HEK293T (cell line): ENCODE measurements at regions not wholly inside any gene's neighbourhood (a gene's known extent, or its start where the extent isn't known, plus 50 kb on each side); places are given as distances from the start of the nearest gene placed in this dataset.
"Not testable (repeated sequence)": the region's sequence is repeated elsewhere in the genome, so short reads cannot be mapped to it uniquely, and the experiment has no call there.

Source experiments
- CTCF ChIA-PET: fragments of 350-600 bp; formaldehyde crosslinking; extraction: SDS; loops from one replicate; lab custom pipeline; 2021; ENCODE audit warnings: antibody characterized with exemption, inconsistent platforms; lab: Yijun Ruan, JAX
- POLR2A ChIA-PET: fragments of 350-600 bp; formaldehyde crosslinking; extraction: SDS; loops from one replicate; lab custom pipeline; 2020; ENCODE audit warnings: antibody characterized with exemption, inconsistent platforms; lab: Yijun Ruan, JAX
- DNase-seq: peaks from one replicate; pipeline ENCODE4 v3.0.0; 2012; ENCODE audit warnings: mixed read lengths; ENCODE audit errors: extremely low spot score
- ARNT ChIP-seq: fragments of 450-650 bp; IDR thresholded peaks from 2 replicates; pipeline ENCODE4 v1.6.1; 2017; ENCODE audit warnings: mild to moderate bottlenecking
- BHLHE40 ChIP-seq: fragments of 450-650 bp; IDR thresholded peaks from 2 replicates; pipeline ENCODE4 v1.6.1; 2016; ENCODE audit warnings: mild to moderate bottlenecking, moderate library complexity, borderline replicate concordance
- CTBP1 ChIP-seq: fragments of 450-650 bp; IDR thresholded peaks from 2 replicates; pipeline ENCODE4 v1.6.1; 2016; ENCODE audit warnings: borderline replicate concordance
- ELF4 ChIP-seq: fragments of 450-650 bp; IDR thresholded peaks from 2 replicates; pipeline ENCODE4 v1.6.1; 2017; ENCODE audit warnings: antibody characterized with exemption
- FOXA1 ChIP-seq: fragments of 450-650 bp; IDR thresholded peaks from 2 replicates; pipeline ENCODE4 v1.6.1; 2016; ENCODE audit warnings: mild to moderate bottlenecking
- FOXK2 ChIP-seq: fragments of 450-650 bp; IDR thresholded peaks from 2 replicates; pipeline ENCODE4 v1.6.1; 2016; ENCODE audit warnings: mild to moderate bottlenecking
- FOXM1 ChIP-seq: fragments of 450-650 bp; IDR thresholded peaks from 2 replicates; pipeline ENCODE4 v1.6.1; 2017; ENCODE audit warnings: mild to moderate bottlenecking, borderline replicate concordance
- HDGF ChIP-seq: fragments of 450-650 bp; IDR thresholded peaks from 2 replicates; pipeline ENCODE4 v1.6.1; 2017; ENCODE audit warnings: antibody characterized with exemption, borderline replicate concordance
- L3MBTL2 ChIP-seq: fragments of 450-650 bp; conservative IDR thresholded peaks from 2 replicates; pipeline ENCODE4 v1.6.1; 2016; ENCODE audit warnings: mild to moderate bottlenecking
- LEF1 ChIP-seq: fragments of 450-650 bp; IDR thresholded peaks from 2 replicates; pipeline ENCODE4 v1.6.1; 2017; ENCODE audit warnings: mild to moderate bottlenecking, borderline replicate concordance
- NFRKB ChIP-seq: fragments of 450-650 bp; IDR thresholded peaks from 2 replicates; pipeline ENCODE4 v1.6.1; 2016; ENCODE audit warnings: mild to moderate bottlenecking, moderate library complexity
- SP1 ChIP-seq: fragments of 450-650 bp; IDR thresholded peaks from 2 replicates; pipeline ENCODE4 v1.6.1; 2017
- SUZ12 ChIP-seq: fragments of 450-650 bp; IDR thresholded peaks from 2 replicates; pipeline ENCODE4 v1.6.1; 2016; ENCODE audit warnings: mild to moderate bottlenecking
- TARDBP ChIP-seq: fragments of 450-650 bp; IDR thresholded peaks from 2 replicates; pipeline ENCODE4 v1.6.1; 2016
- ZNF384 ChIP-seq: fragments of 450-650 bp; IDR thresholded peaks from 2 replicates; pipeline ENCODE4 v1.6.1; 2016
- TF ChIP-seq, protein P1 (sequence below): fragments of 450-650 bp; IDR thresholded peaks from 2 replicates; pipeline ENCODE4 v1.6.1; 2016

DNA sequence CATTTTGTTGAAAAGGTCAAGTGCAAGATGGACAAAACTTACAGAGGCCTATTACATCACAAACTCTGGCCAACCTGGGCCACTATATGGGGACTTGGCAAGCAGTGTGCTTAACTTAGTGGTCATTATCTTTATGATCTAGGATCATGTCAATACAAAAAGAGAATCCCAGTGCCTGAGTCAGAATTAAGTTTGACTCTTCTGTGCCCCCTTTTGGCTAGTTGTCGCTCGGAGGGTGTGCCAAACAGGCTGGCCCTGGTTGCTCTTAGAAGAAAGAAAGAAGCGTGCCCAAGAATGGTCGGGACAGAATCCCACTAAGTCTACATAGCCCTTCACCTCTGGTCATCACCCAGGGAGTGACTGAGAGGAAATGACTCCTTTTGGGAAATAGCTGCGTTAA, 100.1 kb downstream of the EIF4E start:
- TF ChIP-seq LEF1 (no peak), L3MBTL2 (no peak), FOXM1 (no peak), ELF4 (no peak), BHLHE40 (no peak), TARDBP (no peak), ARNT (no peak), FOXK2 (no peak), SUZ12 (no peak), NFRKB (no peak), FOXA1 (no peak), SP1 (no peak)
- TF ChIP-seq, protein P1, sequence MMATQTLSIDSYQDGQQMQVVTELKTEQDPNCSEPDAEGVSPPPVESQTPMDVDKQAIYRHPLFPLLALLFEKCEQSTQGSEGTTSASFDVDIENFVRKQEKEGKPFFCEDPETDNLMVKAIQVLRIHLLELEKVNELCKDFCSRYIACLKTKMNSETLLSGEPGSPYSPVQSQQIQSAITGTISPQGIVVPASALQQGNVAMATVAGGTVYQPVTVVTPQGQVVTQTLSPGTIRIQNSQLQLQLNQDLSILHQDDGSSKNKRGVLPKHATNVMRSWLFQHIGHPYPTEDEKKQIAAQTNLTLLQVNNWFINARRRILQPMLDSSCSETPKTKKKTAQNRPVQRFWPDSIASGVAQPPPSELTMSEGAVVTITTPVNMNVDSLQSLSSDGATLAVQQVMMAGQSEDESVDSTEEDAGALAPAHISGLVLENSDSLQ = no peak
- ChIA-PET POLR2A (no interaction called here), CTCF (no interaction called here)
- DNase-seq = no peak

DNA sequence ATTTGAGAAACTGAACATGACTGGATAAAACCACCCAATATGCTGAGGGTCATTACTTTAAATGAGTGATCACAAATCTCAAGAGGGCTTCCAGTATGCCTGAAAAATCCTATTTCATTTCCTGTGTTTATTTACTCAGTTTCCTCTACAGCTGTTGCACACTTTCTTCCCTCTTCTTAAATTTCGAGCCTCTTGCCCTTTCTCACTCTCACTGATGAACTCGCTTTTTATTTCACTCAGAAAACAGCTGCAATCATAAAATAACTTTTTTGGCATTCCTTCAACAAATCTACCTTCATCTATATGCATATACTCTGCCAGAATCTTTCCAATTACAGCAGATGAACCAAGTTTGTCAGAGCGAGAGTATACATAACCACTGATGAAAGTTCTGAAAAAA, 101.3 kb downstream of the EIF4E start:
- TF ChIP-seq FOXA1 = no peak
- TF ChIP-seq CTBP1 = no peak
- POLR2A ChIA-PET = no interaction called here
- no peak for DNase-seq
- CTCF ChIA-PET = no interaction called here

GRCh38 chr4:98822144-98822543, 106.8 kb downstream of the EIF4E start:
- CTCF ChIA-PET = no interaction called here
- POLR2A ChIA-PET = no interaction called here
- no peak for DNase-seq
- TF ChIP-seq FOXM1 (no peak), ZNF384 (no peak), ELF4 (no peak), ARNT (no peak), BHLHE40 (no peak), LEF1 (no peak), FOXK2 (no peak), SP1 (no peak), FOXA1 (no peak), L3MBTL2 (no peak), CTBP1 (no peak), SUZ12 (no peak), TARDBP (no peak), NFRKB (no peak)
- TF ChIP-seq, protein P1 = no peak

- CTCF ChIA-PET, DNase-seq, POLR2A ChIA-PET: not testable (repeated sequence)
Measured at GRCh38 chr4:98818116-98818515, 110.8 kb downstream of the EIF4E start.

DNA sequence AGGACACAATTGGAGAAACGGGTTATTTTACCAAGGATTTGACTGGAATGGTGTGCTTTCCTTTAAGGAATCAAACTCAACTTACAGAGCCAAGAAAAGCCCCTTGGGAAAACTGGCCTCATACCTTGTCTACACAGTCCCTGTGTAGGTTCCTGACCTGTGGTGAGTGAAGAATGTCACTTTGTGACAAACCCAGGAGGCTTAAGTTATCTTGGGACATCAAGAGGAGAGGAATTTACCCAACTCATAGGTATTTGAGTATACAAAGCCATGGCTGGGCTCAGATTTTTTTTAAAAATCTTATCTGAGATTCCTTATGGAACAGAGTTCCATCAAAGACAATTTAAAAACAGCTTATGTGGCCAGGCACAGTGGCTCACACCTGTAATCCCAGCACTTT, 112.1 kb downstream of the EIF4E start:
- POLR2A ChIA-PET = no interaction called here
- CTCF ChIA-PET = no interaction called here
- DNase-seq = no peak
- no peak for TF ChIP-seq FOXM1
- TF ChIP-seq TARDBP = no peak
- no peak for TF ChIP-seq ZNF384
- no peak for TF ChIP-seq HDGF
- TF ChIP-seq, protein P1 = no peak
- TF ChIP-seq FOXK2 = no peak
- TF ChIP-seq ELF4 = no peak
- TF ChIP-seq FOXA1 = no peak
- TF ChIP-seq BHLHE40 = no peak

GRCh38 chr4:98816386-98816785, 112.5 kb downstream of the EIF4E start:
- CTCF ChIA-PET = no interaction called here
- no peak for DNase-seq
- POLR2A ChIA-PET = no interaction called here
- TF ChIP-seq L3MBTL2 (no peak), NFRKB (no peak), FOXA1 (no peak), SUZ12 (no peak), ARNT (no peak), FOXK2 (no peak), CTBP1 (no peak), ZNF384 (no peak), BHLHE40 (no peak), TARDBP (no peak), HDGF (no peak), LEF1 (no peak), FOXM1 (no peak), SP1 (no peak), ELF4 (no peak)
- TF ChIP-seq, protein P1 = no peak

- DNase-seq = no peak
- POLR2A ChIA-PET = no interaction called here
- CTCF ChIA-PET = no interaction called here
- no peak for TF ChIP-seq BHLHE40
- TF ChIP-seq TARDBP = no peak
- no peak for TF ChIP-seq FOXM1
- no peak for TF ChIP-seq HDGF
- no peak for TF ChIP-seq FOXA1
- no peak for TF ChIP-seq ARNT
- no peak for TF ChIP-seq SUZ12
- no peak for TF ChIP-seq FOXK2
- TF ChIP-seq SP1 = no peak
- no peak for TF ChIP-seq LEF1
- TF ChIP-seq CTBP1 = no peak
- no peak for TF ChIP-seq ELF4
- TF ChIP-seq, protein P1 = no peak
- TF ChIP-seq ZNF384 = no peak
Measured at GRCh38 chr4:98804403-98804802, 124.5 kb downstream of the EIF4E start.
